GM12875 (cell line): ENCODE measurements at regions not wholly inside any gene's neighbourhood (a gene's known extent, or its start where the extent isn't known, plus 50 kb on each side); places are given as distances from the start of the nearest gene placed in this dataset.
"Not testable (repeated sequence)": the region's sequence is repeated elsewhere in the genome, so short reads cannot be mapped to it uniquely, and the experiment has no call there.

Experiments
- H3K4me3 ChIP-seq: one replicate; pipeline ENCODE4 v1.5.1; 2011; ENCODE audit warnings: low read depth, low read length, control low read depth
- CTCF ChIP-seq: IDR thresholded peaks from 2 replicates; pipeline ENCODE4 v1.5.1; 2011; ENCODE audit warnings: low read depth, mild to moderate bottlenecking, control low read depth, inconsistent platforms, low read length, moderate library complexity, borderline replicate concordance; ENCODE audit not compliant: insufficient read depth

- H3K4me3 ChIP-seq = no peak overlapping the region
- TF ChIP-seq CTCF = no peak
Observed at GRCh38 chr2:37802899-37803379, 122.1 kb upstream of the RMDN2 start.

GRCh38 chr2:37806004-37806403 is 119.1 kb upstream of the RMDN2 start:
- not testable (repeated sequence) for H3K4me3 ChIP-seq

- TF ChIP-seq CTCF = no peak
- H3K4me3 ChIP-seq = no peak overlapping the region
Observed at GRCh38 chr2:37809525-37809924, 115.6 kb upstream of the RMDN2 start.

GRCh38 chr2:37809931-37810570 is 115.0 kb upstream of the RMDN2 start:
- TF ChIP-seq CTCF = no peak
- no peak overlapping the region for H3K4me3 ChIP-seq

GRCh38 chr2:37812414-37812813 is 112.7 kb upstream of the RMDN2 start:
- no peak overlapping the region for H3K4me3 ChIP-seq
- no peak for TF ChIP-seq CTCF

- no peak overlapping the region for H3K4me3 ChIP-seq
- TF ChIP-seq CTCF = no peak
Observed at GRCh38 chr2:37812941-37813730, 112.0 kb upstream of the RMDN2 start.

- TF ChIP-seq CTCF = no peak
- no peak overlapping the region for H3K4me3 ChIP-seq
Observed at GRCh38 chr2:37816036-37816435, 109.1 kb upstream of the RMDN2 start.
